Stomach (tissue), 4 donors: ENCODE measurements at regions not wholly inside any gene's neighbourhood (a gene's known extent, or its start where the extent isn't known, plus 50 kb on each side); places are given as distances from the start of the nearest gene placed in this dataset.

Experiments
- CTCF ChIP-seq, 7 experiments: fragments of 450-650 bp in 4 of 7; fragments of 200-600 bp in 3 of 7; sonication (generic) in 3 of 7; IDR thresholded peaks; one replicate each; pipeline ENCODE4 v1.5.1; 2016 to 2019; ENCODE audit warnings: antibody characterized with exemption in 7 of 7, control low read depth in 2 of 7, mild to moderate bottlenecking in 1 of 7
- EP300 ChIP-seq: sonication (generic); formaldehyde crosslinking; IDR thresholded peaks from one replicate; pipeline ENCODE4 v1.6.1; 2017; ENCODE audit warnings: antibody characterized with exemption
- POLR2A ChIP-seq, 4 donors: fragments of 450-650 bp; IDR thresholded peaks; one replicate each; pipeline ENCODE4 v1.6.1; 2016; ENCODE audit warnings: antibody characterized with exemption in 4 of 4, control low read depth in 2 of 4, mild to moderate bottlenecking in 1 of 4, moderate library complexity in 1 of 4
- POLR2AphosphoS5 ChIP-seq, 3 donors: sonication (generic); formaldehyde crosslinking; IDR thresholded peaks; one replicate each; pipeline ENCODE4 v1.6.1; 2016; ENCODE audit warnings: antibody characterized with exemption in 3 of 3

GRCh38 chr15:81785181-81785580, 260.6 kb downstream of the MEX3B start:
- TF ChIP-seq POLR2A (IDR thresholded peaks at IDR 0.05) (no peak), CTCF (IDR thresholded peaks at IDR 0.05) (no peak), POLR2AphosphoS5 (IDR thresholded peaks at IDR 0.05) (no peak), EP300 (no peak)
